ENCODE measurements at regions not wholly inside any gene's neighbourhood (a gene's known extent, or its start where the extent isn't known, plus 50 kb on each side); places are given as distances from the start of the nearest gene placed in this dataset.
"Not testable (repeated sequence)": the region's sequence is repeated elsewhere in the genome, so short reads cannot be mapped to it uniquely, and the experiment has no call there.

DNA sequence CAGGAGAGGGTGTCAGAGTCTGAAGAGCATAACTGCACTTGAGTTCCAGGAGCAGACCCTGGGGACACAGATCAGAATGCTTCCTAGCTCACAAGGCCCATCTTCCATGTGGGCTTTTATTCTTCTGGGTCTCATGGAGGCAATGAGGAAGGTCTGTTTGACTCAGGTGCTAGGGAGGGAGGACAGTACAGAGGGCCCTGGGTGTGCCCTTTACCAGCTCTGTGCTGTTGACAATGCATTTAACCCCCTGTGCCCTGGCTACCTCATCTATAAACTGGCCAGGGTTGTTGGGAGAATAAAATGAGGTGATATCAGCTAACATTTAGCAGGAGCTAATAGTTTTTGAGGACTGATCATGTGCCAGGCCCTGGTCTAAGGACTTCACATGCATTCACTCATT is 318.0 kb downstream of the DMAC1 start:
- DNase-seq (ENCODE audit: low read depth in 2 of 2, low spot score in 1 of 2) = no peak

DNA sequence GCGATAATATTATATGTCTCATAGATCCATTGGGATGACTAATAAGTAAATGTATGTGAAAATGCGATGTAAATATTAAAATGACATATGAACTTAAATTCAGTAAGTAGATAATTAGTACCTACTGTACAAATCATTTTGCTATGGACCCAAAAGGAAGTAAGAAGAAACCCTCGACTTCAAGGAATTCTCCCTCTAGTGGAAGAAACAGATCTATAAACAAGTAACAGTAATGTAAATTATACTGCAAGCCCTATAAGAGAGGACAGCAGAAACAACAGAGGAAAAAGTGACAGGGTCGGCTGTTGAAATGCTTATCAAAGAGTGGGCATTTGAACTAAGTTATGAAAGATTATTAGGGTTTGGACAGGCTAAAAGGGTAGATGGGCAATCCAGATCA is 320.3 kb downstream of the DMAC1 start:
- DNase-seq (ENCODE audit: low read depth in 2 of 2, low spot score in 1 of 2) = no peak

DNA sequence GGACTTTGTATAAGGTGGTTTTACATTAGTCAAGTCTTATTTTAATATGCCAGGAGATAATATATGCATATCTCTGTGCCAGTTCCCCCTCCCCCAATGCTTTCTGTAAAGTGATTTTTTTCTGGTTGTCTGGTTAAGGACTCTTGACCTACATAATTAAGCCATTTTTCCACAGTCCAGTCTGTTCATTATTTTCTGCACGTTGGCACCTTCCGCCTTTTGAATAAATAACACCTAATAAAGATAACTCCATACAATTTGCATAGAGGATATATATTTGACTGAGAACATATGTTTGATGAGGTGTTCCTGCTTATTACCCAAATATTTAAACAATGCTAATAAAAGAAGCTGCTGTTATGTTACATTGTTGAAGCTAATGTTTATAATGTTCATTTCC is 320.9 kb downstream of the DMAC1 start:
- DNase-seq (ENCODE audit: low read depth in 2 of 2, low spot score in 1 of 2) = no peak

DNA sequence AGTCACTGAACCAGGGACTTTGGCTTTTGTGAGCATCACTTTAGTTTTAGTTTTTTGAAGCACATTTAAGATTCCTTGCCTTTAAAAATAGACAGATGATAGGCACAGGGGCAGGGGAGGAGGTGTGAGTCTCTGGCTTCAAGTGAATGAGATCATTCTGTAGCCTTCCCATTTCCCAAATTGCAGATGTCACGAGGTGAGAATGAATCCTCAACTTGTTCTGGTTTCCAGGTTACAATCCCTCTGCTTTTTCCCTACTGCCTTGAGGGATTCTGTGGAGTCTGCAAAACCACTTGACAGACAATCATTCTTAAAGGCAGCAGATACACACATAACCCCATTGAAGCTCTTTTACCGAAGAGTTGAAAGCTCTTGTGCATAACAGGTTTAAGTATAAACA is 332.4 kb downstream of the DMAC1 start:
- no peak for DNase-seq (ENCODE audit: low read depth in 2 of 2, low spot score in 1 of 2)

DNA sequence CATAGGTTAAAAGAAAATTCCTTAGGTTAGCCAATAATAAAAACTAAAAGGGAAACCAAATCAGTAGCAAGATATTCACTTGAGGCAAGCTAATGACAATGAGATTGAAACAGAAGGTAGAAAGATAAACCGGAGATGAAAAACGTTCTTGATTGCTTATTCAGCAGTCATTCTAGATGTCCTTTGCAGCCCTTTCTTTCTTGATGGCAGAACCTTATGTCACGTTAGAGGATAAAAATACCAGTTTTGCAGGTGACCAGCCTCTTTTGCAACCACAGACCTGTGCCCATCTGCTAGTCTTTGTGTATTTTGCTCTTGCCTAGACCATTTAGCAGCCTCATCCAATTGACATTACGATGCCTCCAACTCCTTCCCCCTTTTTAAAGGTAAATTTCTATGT is 337.8 kb downstream of the DMAC1 start:
- DNase-seq (ENCODE audit: low read depth in 2 of 2, low spot score in 1 of 2) = no peak

DNA sequence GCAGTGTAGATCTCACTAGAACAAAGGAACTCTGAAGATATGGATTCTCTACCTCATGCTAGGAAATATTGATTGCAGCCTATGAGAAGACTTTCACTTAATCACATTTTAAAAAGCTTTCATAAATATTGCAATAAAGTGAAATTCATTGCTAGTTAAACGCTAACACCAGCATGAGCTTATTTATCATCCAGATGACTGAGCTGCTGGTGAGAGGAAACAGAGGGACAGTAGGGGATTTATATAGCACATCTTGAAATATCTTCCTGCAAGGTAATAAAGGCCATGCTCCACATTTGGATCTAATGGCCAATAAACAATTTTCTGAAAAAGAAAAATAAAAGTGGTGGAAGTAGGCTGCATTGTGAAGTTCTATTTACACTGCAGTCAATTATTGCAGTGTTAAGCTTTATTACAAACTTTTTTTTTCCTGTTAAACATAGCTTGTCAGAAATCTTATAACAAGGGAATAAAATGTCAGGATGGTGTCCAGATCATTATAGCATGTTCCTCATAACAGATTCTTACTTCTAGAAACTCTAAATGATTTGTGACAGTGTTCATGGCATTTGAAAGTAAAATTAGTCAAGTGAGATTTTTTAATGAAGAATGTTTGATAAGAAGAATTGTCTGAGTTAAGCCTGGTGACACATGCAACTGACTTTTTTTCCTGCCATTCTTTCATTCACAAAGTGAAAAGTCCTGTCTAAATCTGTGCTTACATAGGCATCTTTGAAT is 342.6 kb downstream of the DMAC1 start:
- DNase-seq (ENCODE audit: low read depth in 2 of 2, low spot score in 1 of 2) = no peak

DNA sequence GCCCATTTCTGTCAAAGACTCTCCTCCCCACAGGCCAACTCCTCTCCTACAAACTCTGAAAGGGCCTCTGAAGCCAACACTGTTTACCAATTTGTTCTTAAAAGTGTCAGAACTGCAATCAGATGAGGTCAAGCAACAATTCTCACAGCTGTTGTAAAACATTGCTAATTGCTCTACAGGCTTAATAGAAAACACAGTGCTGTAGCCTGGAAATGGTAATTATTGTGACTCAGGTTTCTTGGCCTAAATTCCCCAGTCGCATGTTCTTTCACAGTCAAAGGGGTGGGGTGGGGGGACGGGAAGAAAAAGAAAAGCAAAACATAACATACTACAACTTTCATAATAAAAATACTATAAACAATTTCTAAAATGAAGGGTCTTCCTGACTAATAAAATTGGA is 343.2 kb downstream of the DMAC1 start:
- no peak for DNase-seq (ENCODE audit: low read depth in 2 of 2, low spot score in 1 of 2)

DNA sequence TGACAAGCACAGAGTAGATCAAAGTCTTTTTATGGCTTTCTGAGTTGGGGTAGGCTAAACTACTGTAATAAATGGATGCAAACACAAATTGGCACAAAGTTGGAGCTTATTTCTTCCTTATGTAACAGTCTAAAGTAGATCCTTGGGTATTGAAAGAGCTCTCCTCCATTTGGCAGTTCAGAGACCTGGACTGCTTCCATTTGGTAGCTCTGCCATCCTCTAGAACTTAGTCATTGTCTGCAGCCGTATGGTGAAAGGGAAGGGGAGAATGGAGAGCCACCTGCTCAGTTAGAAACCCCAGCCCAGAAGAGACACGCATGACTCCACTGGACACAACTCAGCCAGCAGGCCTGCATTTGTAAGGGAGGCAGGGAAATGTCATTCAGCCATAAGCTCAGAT is 345.0 kb downstream of the DMAC1 start:
- DNase-seq (ENCODE audit: low read depth in 2 of 2, low spot score in 1 of 2) = no peak

DNA sequence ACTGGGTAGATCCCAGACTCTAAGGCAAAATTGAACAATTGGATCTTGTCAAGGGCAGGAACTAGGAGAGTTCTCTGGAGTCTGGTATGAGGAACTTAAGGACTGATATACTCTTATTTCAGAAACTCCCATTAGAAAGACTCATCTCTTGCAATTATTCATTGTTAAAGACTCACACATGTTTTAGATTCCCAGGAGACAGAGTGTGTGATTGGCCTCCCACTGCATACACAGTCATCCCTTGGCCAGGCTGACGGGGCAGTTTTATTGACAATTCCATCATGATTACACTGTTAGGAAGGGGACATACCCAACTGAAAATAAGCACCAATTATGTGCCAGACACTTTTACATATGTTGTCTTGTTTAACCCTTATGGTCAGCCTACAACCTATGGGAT is 347.2 kb downstream of the DMAC1 start:
- no peak for DNase-seq (ENCODE audit: low read depth in 2 of 2, low spot score in 1 of 2)

DNA sequence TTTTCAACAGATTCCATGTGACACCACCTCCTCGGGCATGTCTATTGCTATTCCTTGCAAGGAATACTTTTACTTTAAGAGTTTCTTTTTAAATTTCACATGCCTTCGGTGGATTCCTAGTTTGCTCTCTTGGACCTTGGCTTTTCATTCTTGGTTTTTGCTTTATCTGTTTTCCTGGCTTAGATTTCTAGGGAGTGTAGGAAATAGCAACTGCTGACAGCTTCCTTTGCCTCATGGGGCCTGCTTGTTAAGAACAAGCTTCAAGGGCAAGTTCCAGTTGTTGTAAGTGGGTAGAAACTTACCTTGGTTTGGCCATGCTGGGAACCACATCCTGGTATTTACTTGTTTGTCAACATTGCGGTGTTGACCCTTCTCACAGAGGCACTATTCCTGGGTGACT is 348.5 kb downstream of the DMAC1 start:
- DNase-seq (ENCODE audit: low read depth in 2 of 2, low spot score in 1 of 2) = no peak

DNA sequence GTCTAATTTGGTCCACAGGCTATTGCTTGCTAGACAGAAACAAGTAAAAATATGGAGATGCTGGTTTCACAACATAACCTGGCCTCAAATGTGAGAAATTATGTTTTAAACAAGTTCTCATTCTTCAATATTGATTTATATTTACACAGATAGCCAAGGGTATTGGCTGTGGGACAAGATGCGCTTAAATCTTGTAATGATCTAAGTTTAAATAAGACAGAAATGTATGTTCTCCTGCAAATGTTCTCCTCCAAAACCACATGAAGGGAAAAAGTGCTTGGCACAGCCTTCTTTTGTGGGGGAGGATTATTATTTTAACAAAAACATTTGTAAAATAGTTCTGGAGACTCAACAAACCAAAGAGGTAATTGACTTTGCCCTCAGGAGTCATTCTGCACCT is 356.0 kb downstream of the DMAC1 start:
- no peak for DNase-seq (ENCODE audit: low read depth in 2 of 2, low spot score in 1 of 2)

DNA sequence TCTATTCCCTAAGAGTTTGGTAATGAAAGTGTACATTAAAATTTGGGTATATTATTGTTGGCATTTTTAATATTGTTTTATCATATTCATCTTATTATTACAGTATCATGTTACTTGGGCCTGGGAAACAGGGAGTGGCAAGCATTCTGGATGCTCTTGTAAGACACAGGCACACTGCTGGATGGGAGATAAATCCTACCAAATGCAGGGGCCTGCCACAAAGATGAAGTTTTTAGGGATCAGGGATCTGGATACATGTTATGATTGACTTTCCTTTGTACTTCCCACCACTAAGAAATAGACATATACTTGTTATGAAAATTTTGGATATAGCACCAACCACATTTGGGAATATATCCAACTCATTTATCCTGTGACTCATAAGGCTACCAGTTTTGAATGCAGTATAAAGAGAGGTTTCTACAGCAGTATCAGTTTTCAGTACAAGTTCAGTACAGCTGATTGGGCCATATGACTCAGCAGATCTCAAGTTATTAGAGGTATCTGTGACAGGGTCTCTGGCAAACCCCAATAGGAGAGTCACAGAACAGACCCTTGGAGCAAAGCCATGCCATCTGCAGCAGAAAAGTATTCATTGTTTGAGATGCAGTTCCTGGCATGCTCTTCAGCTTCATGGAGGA is 360.1 kb downstream of the DMAC1 start:
- no peak for DNase-seq (ENCODE audit: low read depth in 2 of 2, low spot score in 1 of 2)

DNA sequence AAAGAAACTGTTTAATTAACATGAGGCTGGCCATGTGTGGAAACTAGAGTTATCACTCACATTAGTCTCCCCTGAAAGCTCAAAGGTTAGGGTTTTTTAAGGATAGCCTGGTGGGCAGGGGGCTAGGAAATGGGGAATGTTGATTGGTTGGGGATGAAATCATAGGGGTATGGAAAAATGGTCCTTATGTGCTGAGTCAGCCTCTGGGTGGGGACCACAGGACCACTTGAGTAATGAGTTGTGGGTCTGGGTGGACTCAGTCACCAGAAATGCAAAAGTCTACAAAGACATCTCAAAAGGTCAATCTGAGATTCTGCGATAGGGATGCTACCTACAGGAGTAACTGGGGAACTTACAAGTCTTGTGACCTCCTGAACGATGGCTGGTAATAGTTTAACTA is 362.8 kb downstream of the DMAC1 start:
- no peak for DNase-seq (ENCODE audit: low read depth in 2 of 2, low spot score in 1 of 2)

DNA sequence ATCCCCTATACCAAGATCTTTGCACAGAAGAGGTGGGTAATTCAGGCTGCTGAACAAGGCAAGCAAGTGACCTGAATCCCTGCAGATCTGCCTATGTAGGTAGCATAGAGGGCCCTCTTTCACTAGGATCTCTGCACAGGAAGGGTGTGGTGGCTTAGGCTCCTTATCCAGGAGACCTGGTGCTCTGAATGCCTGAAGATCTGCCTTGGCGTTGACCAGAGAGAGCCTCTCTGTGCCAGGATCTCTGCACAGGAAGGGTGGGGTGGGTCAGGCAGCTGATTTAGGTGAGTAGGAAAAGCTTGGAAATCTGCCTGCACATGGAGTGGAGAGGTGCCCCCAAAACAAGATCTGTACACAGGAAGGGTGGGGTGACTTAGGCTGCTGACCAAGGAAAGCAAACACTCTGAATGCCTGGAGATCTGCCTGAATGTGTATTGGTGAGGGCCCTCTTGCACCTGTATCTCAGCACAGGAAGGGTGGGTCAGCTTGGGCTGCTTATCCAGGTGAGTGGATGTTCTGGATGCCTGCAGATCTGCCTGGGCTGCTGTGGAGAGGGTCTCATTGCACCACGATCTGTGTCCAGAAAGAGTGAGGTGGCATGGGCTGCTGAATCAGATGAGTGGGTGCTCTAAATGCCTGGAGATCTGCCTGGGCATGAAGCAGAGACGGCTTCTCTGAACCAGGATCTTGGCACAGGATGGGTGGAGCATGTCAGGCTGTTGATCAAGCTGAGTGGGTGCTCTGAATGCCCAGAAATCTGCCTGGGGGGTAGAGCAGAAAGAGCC is 365.9 kb downstream of the DMAC1 start:
- no peak for DNase-seq (ENCODE audit: low read depth in 2 of 2, low spot score in 1 of 2)

DNA sequence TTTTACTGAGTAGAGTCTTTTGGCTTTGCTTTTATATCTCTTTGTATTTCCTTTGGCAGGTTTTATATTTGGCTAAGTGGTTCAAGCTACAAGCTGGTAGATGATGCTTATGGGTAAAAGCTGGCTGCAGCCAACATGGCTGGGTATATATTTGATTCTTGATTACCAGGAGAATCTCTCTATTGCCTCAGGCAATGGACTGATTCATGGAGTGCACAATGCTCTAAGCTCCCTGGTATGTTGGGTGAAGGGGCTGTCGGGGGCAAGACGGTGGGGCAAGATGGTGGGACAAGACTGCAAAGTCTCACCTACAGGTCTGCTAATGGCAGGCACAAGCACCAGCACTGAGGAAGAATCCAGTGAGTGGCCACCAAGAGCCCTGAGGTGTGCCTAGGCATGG is 366.6 kb downstream of the DMAC1 start:
- no peak for DNase-seq (ENCODE audit: low read depth in 2 of 2, low spot score in 1 of 2)

DNA sequence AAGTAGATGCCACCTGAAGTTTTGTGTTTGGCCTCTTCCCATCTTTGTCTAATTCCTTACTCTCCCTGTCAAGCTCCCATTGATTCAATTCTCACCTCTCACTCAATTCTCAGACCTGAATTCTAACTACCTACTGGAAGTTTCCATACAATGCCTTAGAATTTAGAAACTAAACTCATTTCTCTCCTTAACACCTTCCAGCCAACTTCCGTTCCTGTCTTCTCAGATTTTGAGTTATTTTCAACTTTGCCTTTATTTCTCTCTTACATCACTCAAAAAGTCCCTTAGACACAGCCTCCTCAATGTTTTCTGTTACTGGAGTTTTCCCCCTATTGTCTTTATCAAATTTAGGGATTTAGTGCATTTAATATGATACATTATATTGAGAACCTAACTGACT is 382.2 kb downstream of the DMAC1 start:
- DNase-seq (ENCODE audit: low read depth in 2 of 2, low spot score in 1 of 2) = not testable (repeated sequence)

DNA sequence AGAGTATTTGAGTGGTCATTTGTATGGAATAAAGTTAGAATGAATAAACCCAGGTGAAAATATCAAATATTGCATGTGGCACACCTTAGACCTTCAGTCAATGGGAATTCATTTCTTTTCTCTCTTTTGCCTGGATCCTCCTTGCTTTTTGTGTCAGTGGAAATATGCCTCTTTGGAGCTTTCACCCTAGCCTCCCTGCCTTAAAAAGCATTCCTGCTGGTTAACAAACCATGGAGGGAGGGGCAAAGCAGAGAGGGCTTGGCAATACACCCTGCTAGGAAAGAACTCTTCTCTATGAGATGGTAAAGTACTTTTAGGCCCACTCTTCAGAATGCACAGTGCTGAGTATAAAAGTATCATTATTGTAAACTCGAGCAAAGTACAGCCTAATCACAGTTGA is 383.7 kb downstream of the DMAC1 start:
- no peak for DNase-seq (ENCODE audit: low read depth in 2 of 2, low spot score in 1 of 2)

DNA sequence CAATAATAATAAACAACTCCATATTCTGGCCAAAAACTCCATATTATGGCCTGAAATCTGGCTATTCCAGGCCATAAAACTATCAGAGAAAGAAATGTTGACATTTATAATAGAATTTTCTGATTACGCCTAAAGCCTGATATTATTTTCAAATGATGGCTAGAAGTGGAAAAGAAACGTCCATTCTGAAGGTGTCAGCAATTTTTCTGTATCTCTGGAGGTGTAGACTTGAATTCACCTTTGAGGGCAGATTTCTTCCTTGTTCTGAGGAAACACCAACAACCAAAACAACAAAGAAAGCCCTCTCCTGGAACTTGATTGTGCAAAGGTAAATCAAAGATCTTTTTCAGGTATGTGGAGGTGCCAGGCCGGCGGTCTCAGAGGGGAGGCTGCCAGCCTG is 390.7 kb downstream of the DMAC1 start:
- DNase-seq (ENCODE audit: low read depth in 2 of 2, low spot score in 1 of 2) = no peak

DNA sequence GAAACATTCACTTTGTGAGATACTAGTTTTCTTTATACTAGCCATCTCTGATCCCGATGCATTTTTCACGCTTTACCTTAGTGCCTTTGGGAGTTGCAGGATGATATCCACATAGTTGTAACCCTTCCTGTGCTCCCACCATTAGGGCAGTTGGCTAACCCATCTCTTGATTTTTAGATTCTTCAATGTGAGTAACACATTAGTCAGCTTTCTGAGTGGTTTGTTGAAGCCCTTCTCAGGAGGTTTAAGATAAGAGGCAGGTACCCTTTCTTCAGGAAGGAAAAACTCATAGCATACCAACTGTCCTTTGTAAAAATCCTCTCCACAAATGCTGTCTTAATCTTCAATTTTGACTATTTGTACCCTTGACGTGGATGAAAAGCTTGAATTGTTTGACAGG is 392.3 kb downstream of the DMAC1 start:
- DNase-seq (ENCODE audit: low read depth in 2 of 2, low spot score in 1 of 2) = no peak

DNA sequence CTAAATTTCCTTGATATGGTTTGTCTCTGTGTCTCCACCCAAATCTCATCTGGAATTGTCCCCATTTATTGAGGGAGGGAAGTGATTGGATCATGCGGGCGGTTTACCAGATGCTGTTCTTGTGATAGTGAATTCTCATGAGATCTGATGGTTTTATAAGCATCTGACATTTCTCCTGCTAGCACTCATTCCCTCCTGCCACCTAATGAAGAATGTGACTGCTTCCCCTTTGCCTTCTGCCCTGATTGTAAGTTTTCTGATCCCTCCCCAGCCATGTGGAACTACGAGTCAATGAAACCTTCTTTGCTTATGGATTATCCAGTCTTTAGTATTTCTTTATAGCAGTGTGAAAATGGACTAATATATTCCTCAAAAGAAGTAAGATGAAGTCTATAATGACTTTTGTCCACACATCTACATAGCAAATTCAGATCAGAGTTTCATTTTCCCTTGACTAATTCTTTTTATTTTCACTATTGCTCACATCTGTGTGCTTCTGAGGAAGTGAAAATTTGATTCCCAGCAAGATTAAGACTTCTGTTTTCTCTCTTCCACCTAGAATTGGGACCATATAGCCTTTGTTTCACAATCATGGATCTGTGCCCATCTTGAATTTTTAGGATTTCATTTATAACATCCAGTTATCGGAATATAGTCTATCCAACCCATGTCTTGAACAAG is 393.5 kb downstream of the DMAC1 start:
- DNase-seq (ENCODE audit: low read depth in 2 of 2, low spot score in 1 of 2) = no peak

DNA sequence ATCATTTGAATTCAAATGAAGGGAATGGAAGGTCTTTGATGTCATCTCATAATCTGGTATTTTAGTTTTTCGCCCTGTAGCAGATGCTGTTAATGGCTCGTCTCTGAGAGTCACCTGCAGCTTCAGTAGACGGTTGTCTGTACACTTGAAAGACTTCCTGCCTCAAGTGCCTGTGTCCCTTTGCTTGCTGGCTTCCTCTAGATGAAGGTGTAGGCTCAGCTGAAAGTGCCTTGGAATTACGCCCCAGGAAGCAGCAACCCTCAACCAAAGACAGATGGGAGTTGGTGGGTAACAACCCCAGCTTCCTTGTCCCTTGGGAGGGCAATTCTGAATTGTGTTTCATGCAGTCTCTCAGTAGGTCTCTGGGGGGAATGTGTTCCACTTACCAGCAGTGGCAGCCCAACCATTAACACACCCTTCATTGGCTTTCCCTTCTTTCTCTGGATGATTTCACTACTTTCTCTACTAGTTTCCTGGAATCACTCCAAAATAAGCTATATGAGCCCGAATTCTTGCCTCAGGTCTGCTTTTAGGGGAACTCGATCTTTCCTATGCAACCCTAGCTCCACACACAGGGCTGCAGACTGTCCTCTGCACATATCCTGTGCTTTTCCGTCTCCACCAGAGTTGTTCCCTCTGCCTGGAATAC is 395.6 kb downstream of the DMAC1 start:
- DNase-seq (ENCODE audit: low read depth in 2 of 2, low spot score in 1 of 2) = no peak

All from stimulated activated CD8-positive, alpha-beta memory T cell treated with anti-CD3 and anti-CD28 coated beads, Interleukin-4, amount 100 ng/mL, for 4 hours (primary cell).